ENCODE measurements at regions not wholly inside any gene's neighbourhood (a gene's known extent, or its start where the extent isn't known, plus 50 kb on each side); places are given as distances from the start of the nearest gene placed in this dataset.

DNA sequence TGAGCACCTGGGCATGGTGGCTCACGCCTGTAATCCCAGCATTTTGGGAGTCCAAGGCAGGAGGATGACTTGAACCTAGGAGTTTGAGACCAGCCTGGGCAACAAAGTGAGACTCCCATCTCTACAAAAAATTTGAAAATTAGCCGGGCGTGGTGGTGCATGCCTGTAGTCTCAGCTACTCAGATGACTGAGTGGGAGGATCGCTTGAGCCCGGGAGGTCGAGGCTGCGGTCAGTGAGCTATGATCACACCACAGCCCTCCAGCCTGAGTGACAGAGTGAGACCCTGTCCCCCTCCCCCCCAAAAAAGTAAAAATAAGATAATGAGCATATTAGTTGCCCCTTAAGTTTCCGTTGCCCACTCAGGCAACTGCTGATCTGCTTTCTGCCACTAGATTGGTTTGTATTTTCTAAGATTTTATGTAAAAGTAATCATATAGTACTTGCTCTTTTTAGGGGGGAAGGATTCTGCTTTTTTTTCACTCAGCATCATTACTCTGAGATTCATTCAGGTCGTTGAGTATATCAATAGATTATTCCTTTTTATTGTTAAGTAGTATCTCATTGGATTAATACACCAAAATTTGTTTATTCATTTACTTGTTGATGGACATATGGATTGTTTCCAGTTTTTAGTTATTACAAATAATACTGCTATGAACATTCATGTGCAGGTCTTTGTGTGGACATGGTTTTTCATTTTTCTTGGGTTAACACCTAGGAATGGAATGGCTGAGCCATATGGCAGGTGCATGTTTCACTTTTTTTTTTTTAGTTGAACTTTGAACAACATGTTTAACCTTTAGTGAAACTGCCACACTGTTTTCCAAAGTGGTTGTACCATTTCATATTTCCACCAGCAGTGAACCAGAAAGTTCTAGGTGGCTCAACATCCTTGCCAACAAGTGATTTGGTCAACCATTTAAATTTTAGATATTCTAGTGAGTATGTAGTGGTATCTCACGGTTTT lies 75.0 kb upstream of the SPRED2 start:
- no peak for DNase-seq

GRCh38 chr2:65504814-65505697 lies 72.7 kb upstream of the SPRED2 start:
- no peak for DNase-seq

DNA sequence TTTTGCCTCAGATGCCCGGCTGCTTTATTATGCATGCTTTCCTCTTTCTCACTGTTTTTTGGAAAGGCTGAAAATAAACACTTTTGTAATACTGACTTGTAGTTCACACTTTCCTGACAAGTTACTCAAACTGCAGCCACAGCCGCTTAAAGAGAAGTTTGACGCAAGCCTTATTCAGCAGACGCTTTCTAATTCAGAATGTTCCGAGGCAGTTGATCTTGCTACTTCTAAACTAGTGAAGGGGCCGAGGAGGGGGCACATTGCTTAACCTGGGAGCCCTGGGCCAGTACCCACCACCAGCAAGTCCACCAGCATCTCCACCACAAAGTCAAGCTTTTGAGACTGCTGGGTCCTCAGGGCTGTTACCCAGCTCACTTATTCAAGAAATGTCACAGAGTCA lies 71.8 kb upstream of the SPRED2 start:
- DNase-seq: peak in 22 of 58 donors; percentile 0 to 59 (median 14)

DNA sequence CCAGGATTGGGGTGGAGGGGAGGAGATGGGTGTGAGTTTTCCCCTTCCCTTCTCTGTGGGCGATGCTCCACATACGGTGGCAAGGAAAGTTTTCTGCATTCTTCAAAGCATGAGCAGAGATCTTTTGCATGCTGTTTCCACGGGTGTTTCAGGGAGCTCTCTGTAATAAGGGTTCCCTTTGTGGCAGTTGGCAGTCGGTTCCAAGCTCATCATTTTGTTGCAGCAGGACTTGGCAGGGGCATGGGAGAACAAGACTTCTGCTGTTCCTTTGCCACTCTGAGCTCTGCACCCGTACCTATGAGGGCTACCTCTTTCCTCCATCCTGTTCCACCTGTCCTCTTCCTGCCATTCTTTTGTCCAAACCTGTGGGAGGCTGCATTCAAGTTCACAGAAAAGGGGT lies 71.3 kb upstream of the SPRED2 start:
- peak in 48 of 58 donors; percentile 3 to 70 (median 29) for DNase-seq

- DNase-seq: no peak
These were observed 69.4 kb upstream of the SPRED2 start for GRCh38 chr2:65501836-65502235.

DNA sequence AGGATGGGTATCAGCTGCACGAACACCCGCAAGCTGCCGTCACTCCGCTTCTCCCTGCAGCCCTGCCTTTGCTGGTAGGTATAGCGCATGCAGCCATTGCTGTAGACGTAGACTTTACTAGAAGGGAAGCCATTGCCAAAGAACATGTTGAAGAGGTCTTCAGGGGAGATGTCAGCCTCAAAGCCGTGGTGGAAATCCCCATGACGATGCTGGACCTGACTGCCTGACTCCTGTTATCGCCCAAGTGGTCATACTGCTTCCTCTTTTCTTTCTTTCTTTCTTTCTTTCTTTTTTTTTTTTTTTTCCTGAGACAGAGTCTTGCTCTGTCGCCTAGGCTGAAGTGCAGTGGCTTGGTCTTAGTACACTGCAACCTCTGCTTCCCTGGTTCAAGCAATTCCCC lies 68.7 kb upstream of the SPRED2 start:
- no peak for DNase-seq

GRCh38 chr2:65500310-65501040 lies 68.1 kb upstream of the SPRED2 start:
- DNase-seq: no peak

DNA sequence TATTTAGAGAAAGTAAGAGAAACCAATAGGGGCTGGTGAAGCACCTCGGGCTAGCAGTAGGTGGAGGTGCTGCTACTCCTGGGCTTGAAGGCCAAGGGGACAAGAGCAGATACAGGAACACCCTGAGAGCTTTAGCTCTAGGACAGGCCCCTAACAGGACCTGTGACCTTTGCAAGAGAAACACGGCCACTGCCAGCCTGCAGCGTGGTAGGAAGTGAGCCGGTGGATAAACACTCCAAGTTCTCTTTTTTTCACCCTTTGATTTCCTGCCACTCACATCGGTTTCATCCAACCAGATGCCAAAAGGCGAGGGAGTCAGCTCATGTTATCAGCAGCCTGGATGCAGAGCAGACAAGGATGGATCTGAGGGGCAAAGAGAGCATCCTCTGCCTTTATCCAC lies 66.8 kb upstream of the SPRED2 start:
- DNase-seq: no peak

GRCh38 chr2:65498396-65498795 lies 66.0 kb upstream of the SPRED2 start:
- no peak for DNase-seq

- DNase-seq: no peak
These were observed 63.0 kb upstream of the SPRED2 start for GRCh38 chr2:65495251-65495877.

- DNase-seq: no peak
These were observed 61.7 kb upstream of the SPRED2 start for GRCh38 chr2:65494078-65494477.

- DNase-seq: no peak
These were observed 59.0 kb upstream of the SPRED2 start for GRCh38 chr2:65491381-65491905.

- DNase-seq: no peak
These were observed 57.8 kb upstream of the SPRED2 start for GRCh38 chr2:65490222-65490621.

DNA sequence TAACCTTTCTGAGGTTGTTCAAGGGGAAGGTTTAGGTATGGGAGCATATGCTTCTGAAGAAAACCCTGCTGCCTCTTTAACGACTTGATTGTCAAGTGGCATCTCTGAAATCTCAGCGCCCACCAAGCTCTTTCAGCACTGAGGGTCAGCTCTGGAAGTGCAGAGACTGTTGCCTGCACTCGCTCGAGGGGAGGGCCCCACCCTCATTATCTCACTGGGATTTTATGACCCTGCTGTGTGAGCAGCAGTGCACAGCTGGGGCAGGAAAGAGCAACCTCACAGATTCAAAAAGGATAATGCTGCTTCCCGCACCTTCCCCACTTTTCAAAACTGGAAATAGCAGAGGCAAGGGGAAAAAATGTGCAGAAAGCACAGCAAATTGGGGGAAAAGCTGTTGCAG lies 56.9 kb upstream of the SPRED2 start:
- DNase-seq: no peak

DNA sequence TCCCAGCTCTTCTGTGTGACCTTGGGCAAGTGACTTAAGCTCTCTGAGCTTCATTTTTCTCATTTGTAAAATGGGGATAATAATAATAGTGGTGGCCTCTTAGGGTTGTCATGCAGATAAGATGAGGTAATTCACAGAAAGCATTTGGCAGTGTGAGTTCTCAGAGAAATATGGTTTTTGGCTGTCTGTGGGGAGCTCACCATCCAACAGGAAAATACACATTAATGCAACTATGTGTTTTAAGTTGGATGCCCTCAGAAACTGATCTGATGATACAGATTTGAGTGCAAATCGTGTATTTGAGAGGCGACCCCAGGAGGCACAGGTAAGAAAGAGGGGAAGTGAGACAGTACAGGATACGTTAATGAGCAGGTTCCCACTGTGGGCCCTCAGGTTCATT lies 56.1 kb upstream of the SPRED2 start:
- DNase-seq: no peak

GRCh38 chr2:65487404-65487803 lies 55.0 kb upstream of the SPRED2 start:
- no peak for DNase-seq

DNA sequence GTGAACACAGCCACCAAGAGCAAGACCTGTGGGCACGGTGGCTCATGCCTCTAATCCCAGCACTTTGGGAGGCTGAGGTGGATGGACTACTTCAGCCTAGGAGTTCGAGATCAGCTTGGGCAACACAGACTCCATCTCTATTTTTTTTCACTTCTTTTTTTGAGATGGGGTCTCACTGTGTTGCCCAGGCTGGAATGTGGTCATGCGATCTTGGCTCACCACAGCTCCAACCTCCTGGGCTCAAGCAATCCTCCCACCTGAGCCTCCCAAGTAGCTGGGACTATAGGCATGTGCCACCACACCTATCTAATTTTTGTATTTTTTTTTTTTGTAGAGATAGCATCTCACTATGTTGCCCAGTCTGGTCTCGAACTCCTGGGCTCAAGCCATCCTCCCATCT lies 54.4 kb upstream of the SPRED2 start:
- DNase-seq: no peak

DNA sequence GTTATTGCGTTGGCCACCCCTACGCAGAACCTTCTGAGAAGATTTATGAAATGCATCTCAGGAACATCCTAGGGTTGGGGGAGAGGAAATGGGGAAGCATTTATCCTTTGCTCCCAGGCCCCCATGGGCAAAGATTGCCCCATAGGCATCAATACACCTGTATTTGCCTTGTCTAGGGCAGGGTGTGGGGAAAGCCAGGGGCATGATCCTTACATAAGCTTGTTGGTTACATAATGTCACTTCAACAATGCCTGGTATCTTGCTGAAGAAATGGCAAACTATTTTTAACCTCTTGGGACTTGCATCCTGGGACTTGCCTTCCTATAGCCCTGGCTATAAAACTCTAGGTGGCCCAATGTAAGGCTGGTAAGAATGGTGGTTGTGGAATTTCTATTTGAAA lies 53.9 kb upstream of the SPRED2 start:
- no peak for DNase-seq

DNA sequence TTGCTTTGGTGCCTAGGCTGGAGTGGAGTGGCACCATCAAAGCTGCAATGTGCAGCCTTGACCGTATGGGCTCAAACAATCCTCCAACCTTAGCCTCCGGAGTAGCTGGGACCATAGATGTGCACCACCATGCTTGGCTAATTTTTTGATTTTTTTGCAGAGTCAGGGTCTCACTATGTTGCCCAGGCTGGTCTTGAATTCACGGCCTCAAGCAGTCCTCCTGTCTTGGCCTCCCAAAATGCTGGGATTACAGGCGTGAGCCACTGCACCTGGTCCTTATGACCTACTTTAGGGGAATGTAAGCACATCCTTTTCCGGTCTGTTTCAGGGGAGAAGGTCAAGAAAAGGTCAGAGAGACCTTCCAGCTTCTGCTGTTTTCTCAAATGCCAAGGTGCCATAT lies 53.4 kb upstream of the SPRED2 start:
- no peak for DNase-seq

DNA sequence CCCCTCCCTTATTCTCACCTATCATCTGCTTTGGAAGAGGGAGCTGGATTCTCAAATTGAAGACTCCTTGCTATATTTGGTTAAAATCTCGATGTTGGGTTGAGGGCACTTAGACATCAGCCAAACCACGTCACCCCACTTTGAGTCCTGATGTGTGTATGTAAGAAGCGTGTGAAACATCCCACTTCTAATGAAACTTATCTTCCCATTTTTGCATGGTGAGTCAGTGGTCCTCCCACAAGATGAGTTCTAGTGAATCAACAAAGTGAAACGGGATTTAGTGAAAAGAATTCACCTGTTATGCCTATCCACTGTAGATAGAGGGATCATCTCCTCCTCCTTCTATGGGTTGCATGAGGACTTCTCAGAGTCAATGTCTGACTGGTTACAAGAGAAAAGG lies 51.4 kb upstream of the SPRED2 start:
- no peak for DNase-seq

GRCh38 chr2:65482971-65483370 lies 50.6 kb upstream of the SPRED2 start:
- DNase-seq: no peak

Measured in anterior cingulate cortex (tissue), 58 donors.